ENCODE measurements at regions not wholly inside any gene's neighbourhood (a gene's known extent, or its start where the extent isn't known, plus 50 kb on each side); places are given as distances from the start of the nearest gene placed in this dataset.
A peak's percentile ranks its signal among the peaks of the same experiment; 100 is the strongest.
"Not testable (repeated sequence)": the region's sequence is repeated elsewhere in the genome, so short reads cannot be mapped to it uniquely, and the experiment has no call there.

DNA sequence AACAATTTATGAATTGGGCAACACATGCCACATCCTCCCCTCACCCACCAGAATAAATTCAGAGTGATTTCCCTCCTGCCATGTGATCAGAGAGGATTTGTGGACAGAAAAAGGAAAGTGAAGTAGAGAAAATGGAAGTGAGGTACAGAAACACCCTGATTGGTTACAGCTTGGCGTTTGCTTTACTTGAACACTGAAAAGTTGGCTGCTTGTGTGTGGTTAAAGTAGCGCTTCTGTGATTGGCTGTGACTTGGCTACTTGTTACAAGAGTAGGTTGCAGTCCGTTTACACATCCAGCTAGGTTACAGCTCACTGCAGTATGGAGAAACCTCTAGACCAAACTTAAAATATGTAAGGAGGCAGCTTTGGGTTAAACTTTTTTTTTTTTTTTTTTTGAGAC is 205.2 kb upstream of the ZNF608 start:
- no peak overlapping the region for H3K4me3 ChIP-seq (ENCODE audit: low read depth, low read length)
- DNase-seq (ENCODE audit: low read depth): no peak

DNA sequence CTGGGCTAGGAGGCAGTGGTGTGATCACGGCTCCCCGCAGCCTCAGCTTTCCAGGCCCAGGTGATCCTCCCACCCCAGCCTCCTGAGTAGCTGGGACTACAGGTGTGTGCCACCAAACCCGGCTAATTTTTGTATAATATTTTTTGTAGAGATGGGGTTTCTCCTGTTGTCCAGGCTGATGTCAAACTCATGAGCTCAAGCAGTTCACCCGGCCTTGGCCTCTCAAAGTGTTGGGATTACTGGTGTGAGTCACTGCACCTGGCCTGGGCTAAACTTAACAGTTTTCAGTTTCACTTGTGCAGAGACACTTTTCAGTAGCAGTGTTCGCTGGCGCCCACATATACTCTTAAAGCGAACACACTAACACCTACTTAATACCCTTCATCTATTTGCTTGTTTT is 205.6 kb upstream of the ZNF608 start:
- DNase-seq (ENCODE audit: low read depth): no peak
- H3K4me3 ChIP-seq (ENCODE audit: low read depth, low read length): no peak overlapping the region

DNA sequence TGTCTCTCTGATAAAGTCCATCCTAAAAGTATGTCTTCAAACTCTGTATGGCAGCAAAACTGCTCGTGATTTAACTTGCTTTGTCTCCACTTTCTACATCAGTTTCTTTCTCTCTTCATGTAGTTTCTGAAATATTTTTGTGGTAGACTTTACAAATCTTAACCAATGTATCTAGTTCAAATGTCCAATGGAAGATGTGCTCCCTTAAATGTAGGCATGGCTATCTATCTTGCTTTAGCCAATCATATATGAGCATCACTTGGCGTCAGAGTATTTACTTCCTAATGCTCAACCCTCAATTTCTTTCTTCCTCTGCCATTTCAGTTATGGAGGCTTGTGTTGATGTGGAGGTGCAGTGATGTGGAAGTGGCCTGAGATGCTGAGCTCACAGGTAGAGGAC is 206.1 kb upstream of the ZNF608 start:
- no peak overlapping the region for H3K4me3 ChIP-seq (ENCODE audit: low read depth, low read length)
- no peak for DNase-seq (ENCODE audit: low read depth)

DNA sequence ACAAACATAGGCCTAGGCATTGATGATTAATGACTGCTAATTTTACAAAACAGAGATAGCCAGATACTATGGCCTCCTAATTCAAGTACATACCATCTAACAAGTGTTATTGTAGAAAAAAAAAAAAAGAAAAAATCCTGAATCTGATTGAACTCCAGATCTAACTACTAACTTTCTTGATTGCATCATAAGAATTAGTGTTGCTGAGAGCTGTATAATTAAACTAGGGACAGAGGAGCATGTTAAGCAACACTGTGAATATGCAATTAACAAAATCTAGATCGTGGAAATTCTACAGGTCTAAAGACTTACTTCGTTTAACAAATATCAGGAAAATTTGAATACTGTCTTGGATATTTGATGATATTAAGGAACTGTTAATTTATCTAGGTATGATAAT is 208.3 kb upstream of the ZNF608 start:
- no peak for DNase-seq (ENCODE audit: low read depth)

DNA sequence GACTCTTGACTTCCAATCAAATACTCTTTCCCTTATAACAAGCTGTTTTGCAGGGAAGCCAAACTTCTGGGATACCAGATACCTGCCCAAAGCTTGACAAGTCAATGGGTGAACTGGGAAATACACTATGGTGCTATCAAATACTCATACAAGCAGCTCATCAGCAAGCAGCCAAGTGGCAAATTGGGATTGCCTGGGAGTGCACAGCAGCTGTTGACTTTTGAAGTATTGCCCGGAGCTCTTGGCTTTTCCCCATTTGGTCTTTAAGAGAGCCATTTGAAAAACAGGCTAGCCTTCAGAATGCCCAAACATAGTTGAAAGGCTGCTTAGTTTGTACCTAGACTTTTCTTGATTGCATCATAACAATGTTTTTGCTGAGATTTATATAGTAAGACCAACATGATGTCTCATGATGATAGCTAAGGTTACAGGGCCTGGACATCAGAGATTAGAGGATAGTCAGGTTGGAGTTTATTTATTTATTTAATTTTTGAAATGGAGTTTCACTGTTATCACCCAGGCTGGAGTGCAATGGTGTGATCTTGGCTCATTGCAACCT is 210.1 kb upstream of the ZNF608 start:
- H3K4me3 ChIP-seq (ENCODE audit: low read depth, low read length): no peak overlapping the region
- DNase-seq (ENCODE audit: low read depth): no peak

More for the DNA sequence above, 208.3 kb upstream of the ZNF608 start:
- H3K4me3 ChIP-seq (ENCODE audit: low read depth, low read length): no peak overlapping the region

DNA sequence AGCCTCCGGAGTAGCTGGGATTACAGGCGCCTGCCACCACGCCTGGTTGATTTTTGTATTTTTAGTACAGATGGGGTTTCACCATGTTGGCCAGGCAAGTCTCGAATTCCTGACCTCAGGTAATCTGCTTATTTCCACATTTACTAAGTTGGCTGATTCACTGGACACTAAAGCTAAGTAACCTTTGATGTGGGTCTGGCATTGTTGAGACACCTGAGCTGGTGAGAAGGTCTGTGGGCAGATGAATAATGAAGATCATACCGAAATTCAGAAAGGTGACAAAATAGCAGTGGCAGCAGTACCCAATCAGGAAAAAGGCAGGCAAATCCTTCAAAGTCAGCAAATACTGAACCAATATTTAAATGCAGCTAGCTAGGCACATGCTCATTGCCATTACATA is 210.6 kb upstream of the ZNF608 start:
- no peak overlapping the region for H3K4me3 ChIP-seq (ENCODE audit: low read depth, low read length)
- no peak for DNase-seq (ENCODE audit: low read depth)

DNA sequence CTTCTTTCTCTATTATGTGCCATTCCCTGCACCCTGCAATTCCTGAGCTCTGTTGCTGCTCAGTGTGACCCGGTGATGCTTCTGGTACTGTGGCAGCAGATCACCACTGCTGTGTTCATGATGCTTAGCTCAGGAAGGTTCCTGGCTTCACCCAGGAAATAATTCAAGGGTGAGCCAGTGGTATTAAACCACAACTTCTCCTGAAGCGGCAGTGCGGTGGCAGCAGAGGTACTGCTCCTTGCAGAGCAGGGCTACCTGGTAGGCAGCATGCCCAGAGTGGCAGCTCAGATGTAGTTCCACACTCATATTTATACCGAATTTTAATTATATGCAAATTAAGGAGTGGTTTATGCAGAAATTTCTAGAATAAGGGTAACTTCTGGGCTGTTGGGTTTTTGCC is 213.8 kb upstream of the ZNF608 start:
- DNase-seq (ENCODE audit: low read depth): no peak
- H3K4me3 ChIP-seq (ENCODE audit: low read depth, low read length): no peak overlapping the region

DNA sequence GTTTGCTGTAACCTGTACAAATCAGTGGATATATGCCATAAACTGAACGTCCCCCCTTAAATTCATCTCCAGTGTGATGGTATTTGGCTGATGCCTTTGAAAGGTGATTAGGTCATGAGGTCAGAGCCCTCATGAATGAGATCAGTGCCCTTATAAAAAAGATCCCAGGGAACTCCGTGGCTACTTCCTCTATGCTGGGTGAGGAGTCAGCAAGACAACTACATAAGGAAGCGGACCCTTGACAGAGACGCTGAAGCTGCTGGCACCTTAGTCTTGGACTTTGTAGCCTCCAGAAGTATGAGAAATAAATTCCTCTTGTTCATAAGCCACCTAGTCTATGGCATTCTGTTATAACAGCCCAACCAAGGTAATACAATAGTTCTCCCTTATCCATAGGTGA is 215.1 kb upstream of the ZNF608 start:
- no peak overlapping the region for H3K4me3 ChIP-seq (ENCODE audit: low read depth, low read length)
- no peak for DNase-seq (ENCODE audit: low read depth)

DNA sequence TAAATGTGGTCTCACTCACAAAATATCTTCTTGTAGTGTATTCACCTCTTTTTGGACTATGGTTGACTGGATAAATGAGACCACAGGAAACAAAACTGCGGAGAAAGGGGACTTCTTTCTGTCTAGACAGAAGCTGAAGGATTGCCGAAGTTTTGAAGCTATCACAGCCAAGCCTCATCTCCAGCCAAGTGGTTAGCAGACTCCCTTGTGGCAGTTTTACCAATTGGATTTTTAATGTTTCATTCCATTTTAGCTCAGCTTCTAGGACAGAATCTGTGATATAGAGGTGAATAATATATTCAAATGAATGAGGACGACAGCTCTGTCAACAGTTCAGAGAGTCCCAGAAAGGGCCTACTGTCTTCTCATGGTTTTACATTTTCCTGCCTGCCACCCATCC is 215.7 kb upstream of the ZNF608 start:
- H3K4me3 ChIP-seq (ENCODE audit: low read depth, low read length): no peak overlapping the region
- no peak for DNase-seq (ENCODE audit: low read depth)

DNA sequence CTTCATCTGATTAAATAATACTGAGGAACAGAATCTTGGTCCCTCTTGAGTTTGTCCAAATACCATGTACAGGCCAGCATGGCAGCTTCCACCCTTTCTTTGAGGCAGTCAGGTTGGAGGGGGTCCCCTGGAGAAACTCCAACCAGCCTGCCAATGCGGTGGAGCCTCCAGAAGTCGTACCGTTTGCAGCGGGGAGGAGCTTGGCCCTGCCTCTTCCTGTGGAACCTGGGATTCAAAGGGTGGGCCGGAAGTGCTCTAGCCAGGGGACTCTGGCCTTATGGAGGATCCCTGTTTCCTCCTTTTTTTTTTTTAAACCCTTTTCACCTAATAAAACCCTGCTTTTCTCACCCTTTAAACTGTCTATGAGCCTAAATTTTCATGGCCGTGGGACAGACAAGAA is 216.3 kb upstream of the ZNF608 start:
- DNase-seq (ENCODE audit: low read depth): no peak
- no peak overlapping the region for H3K4me3 ChIP-seq (ENCODE audit: low read depth, low read length)

DNA sequence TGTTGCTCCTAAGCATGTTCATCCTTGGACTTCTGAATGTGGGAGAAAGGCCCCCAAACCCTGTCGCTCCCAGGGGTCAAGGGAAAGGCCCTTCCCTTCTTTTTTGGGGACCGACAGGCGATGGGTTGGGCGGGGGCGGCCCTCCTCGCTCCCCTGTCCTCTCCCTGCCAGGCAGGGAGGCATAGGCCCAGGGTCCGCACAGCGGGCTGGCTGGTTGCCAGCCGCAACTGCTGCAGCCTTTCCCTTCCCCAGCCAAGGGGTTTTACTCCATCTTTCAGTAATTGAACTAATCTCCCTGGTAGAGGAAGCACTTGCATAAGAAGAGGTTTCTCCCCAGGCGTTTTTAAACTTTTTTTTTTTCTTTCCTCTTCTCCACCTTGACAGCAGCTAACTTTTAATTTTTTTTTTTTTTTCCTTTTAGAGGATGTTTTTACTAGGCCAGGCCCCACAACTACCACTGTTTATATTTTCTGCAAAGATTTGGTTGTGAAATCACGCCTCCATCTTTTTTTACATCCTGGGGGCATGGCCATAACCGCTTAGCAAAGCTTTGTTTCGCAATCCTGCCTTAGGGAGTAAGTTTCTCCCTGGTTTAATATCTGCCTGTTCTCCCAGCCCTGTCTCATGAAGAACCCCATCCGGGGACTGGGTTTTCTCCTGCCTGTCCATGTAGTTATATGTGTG is 216.9 kb upstream of the ZNF608 start:
- peak; percentile 82 for DNase-seq (ENCODE audit: low read depth)
- no peak overlapping the region for H3K4me3 ChIP-seq (ENCODE audit: low read depth, low read length)

DNA sequence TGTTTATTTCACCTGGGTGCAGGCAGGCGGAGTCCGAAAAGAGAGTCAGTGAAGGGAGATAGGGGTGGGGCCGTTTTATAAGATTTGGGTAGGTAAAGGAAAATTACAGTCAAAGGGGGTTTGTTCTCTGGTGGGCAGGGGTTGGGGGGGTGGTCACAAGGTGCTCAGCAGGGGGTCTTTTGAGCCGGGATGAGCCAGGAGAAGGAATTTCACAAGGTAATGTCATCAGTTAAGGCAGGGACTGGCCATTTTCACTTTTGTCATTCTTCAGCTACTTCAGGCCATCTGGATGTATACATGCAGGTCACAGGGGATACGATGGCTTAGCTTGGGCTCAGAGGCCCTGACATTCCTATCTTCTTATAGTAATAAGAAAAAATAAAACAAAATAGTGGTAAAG is 220.3 kb upstream of the ZNF608 start:
- DNase-seq (ENCODE audit: low read depth); H3K4me3 ChIP-seq (ENCODE audit: low read depth, low read length): not testable (repeated sequence)

DNA sequence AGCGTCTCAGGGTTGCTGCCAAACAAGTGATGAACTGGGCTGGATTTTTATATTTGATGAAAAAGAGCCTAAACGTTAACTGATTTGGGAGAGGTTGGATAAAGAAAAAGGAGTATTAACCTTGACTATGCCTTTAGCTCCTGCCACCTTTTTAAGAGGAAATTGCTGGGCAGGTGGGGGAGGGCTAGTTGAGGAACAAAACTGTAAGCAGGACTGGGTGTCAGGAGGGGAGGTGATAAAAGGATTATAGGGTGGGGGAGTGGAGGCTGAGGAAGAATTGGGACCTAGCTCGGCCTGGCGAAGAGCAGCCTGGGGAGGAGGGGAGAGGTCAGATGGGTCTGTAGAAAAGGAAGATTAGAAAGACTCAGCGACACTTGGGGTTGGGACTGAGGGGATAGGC is 223.9 kb upstream of the ZNF608 start:
- H3K4me3 ChIP-seq (ENCODE audit: low read depth, low read length); DNase-seq (ENCODE audit: low read depth): not testable (repeated sequence)

DNA sequence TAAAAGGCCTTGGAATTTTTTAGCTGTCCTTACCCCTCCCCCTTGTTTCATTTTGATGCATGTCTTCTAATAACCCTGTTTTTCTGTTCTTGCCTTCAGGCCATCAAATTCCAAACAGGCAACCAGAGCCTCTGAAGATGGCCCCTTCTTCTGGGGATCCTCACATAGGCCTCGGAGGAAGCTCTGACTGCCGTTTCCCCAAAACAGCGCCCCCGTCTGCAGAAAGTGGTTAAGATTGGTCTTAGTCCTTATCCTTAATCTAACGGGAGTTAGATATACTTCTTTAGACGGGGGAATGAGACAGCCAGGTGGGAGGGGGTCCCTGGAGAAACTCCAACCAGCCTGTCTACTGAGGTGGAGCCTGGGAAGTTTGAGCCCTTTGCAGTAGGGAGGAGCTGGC is 226.3 kb upstream of the ZNF608 start:
- no peak for DNase-seq (ENCODE audit: low read depth)
- H3K4me3 ChIP-seq (ENCODE audit: low read depth, low read length): no peak overlapping the region

DNA sequence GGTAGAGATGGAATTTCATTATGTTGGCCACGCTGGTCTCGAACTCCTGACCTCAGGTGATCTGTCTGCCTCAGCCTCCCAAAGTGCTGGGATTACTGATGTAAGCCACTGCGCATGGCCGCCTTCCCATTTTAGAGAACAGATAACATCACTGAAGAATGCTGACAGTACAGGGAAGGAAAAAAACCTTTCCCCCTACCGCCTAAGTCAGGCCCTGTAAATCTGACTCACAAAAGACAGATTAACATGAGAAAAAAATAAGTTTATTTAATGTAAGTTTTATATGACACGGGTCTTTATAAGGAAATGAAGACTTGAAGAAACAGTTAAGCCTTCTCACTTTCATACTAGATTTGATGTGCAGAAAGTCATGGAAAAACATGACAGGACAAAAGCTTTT is 227.2 kb upstream of the ZNF608 start:
- no peak overlapping the region for H3K4me3 ChIP-seq (ENCODE audit: low read depth, low read length)

DNA sequence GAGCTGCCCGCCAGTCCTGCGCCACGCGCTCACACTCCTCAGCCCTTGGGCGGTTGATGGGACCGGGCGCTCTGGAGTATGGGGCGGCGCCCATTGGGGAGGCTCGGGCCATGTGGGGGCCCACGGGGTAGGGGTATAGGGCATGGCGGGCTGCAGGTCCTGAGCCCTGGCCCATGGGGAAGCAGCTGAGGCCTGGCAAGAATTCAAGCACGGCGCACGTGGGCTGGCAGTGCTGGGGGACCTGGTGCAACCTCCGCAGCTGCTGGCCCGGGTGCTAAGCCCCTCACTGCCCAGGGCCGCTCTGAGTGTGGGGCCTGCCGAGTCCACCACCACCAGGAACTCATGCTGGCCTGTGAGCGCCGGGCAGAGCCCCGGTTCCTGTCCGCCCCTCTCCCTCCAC is 229.6 kb upstream of the ZNF608 start:
- no peak for DNase-seq (ENCODE audit: low read depth)
- no peak overlapping the region for H3K4me3 ChIP-seq (ENCODE audit: low read depth, low read length)

More for the DNA sequence above, 227.2 kb upstream of the ZNF608 start:
- DNase-seq (ENCODE audit: low read depth): no peak

DNA sequence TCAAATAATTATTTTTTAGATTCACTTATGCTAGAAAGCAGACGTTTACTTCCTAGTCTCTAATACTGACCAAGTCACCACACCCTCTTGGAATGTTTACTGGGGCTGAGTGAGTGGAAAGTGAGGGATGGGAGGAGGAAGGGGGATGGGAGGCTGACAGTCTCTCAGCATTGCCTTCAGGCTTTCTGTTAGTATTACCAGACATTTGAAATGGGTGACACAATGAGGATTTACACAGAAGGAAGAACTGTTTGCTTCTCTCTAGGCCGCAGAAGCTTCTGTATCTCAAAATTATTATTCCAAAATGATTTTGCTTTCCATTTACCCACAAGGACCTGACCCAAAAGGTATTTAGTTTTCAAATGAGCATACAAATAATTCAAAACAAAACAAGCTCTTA is 232.8 kb upstream of the ZNF608 start:
- no peak for DNase-seq (ENCODE audit: low read depth)
- no peak overlapping the region for H3K4me3 ChIP-seq (ENCODE audit: low read depth, low read length)

DNA sequence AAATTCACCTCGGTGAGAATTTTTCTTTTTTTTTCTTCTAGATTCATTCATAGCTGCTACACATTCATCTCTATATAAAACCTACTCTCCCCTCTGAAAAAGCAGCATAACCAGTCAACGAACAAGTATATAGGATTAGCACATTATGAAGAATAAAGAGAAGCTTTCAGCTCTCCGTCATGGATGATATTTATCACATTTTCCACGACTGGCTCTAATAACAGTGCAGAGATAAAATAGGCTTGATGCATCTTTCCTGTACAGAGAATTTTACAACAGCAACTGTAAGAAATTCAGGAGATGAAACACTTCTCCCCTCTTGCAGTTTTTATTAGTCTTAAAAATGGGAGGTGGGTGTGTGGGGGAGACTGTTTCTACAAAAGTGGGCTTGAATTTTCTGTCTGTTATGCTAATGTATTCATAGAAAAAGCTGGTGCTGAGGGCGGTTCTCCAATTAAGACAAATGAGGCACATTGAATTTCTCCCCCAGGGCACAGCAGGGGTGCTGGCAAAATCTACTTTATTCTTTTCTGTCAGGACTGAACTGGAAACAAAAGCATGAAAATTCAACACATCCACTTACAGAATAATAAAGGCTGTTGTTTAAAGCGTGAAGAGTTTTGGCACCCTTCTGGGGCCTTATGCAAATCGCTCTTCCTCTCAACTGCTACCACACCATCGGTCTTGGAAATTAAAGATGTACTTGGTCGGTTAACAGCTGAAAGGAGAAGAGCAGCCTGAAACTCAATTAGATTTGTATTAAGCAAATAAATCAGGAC is 233.9 kb upstream of the ZNF608 start:
- H3K4me3 ChIP-seq (ENCODE audit: low read depth, low read length): no peak overlapping the region
- no peak for DNase-seq (ENCODE audit: low read depth)

DNA sequence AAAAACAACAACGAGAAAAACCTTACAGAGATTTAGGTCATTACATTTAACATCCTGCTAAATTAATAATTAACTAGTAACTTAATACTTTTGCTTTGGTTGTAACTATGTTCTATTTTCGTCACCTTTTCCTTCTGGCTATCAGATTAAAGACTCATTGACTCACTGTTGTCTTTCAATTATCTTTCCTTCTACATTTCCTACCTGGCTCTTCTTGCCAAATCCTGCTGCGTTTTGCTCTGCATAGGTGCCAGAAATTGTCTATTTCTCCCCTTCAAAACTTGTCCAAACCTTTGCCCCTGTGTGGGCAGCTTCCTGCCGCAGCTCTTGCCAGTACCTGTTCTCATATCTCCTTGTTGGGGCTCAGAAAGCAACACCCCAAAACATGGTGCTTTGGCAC is 235.5 kb upstream of the ZNF608 start:
- H3K4me3 ChIP-seq (ENCODE audit: low read depth, low read length): no peak overlapping the region

DNA sequence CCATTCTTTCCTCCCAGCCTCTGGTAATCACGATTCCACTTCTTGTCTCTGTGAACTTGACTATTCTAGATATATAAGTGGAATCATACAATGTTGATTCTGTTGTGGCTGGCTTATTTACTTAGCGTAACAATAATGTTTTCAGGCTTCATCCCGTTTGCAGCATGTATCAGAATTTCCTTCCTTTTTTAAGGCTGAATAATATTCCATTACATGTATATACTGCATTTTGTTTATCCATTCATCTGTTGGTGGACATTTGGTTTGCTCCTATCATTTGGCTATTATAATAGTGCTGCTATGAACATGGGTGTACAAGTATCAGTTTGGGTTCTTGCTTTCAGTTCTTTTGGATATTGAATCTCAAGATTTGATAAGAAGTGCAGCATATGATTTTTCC is 239.7 kb upstream of the ZNF608 start:
- H3K4me3 ChIP-seq (ENCODE audit: low read depth, low read length): no peak overlapping the region
- DNase-seq (ENCODE audit: low read depth): no peak

More for the DNA sequence above, 235.5 kb upstream of the ZNF608 start:
- DNase-seq (ENCODE audit: low read depth): no peak

DNA sequence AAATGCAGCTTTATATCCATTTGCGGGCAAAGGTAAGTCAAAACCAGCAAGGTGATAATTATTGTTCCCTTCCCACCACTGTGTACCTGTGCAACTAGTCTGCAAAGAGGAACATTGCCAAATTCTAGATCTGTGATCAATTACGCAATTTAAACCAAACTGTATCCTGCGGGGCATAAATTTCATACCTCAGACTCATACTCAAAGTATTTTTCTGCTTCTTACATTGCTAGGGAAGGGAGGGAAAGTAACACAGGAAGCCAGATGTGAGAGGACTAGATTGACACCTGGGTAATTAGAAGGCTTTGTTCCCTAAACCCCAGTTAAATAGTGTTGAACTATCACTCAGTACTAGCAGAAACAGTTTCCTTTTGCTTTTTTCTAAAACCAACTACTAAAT is 240.2 kb upstream of the ZNF608 start:
- H3K4me3 ChIP-seq (ENCODE audit: low read depth, low read length): no peak overlapping the region
- no peak for DNase-seq (ENCODE audit: low read depth)

All from skeletal muscle cell (primary cell).